ENCODE measurements at regions not wholly inside any gene's neighbourhood (a gene's known extent, or its start where the extent isn't known, plus 50 kb on each side); places are given as distances from the start of the nearest gene placed in this dataset.

DNA sequence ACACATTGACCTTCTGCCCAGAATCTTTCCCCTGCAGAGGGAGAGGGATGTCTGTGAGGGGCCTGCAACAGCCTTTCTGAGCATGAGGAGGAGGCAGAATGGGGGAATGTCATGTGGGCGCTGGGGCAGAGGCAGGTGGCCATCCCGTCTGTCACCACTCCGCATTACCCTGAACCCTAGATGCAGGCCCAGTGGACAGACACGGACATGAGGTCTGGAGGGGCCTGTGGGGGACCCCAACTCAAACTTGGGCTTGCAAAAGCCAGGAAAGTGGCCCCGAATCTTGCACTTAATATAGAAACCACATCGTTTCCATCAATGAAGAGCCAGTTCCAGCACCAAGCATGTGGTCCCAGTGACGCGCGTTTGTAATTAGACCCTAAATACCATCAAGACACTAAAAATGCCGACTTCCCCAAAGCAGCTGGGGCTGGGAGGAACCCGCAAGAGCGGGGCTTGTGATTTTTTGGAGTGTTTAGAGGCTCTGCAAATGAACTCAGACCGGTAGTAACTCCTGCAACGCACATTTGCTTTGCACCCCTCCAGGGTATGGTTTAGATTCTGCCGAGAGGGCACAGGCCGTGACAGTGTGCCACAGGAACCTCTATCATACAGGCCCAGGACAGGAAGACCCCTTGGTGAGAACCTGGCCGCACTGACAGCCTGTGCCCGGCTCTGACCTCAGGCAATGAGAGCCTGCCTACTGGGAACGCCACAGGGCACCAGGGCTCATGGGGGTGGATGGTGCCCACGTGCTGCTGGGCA lies 109.3 kb downstream of the CTTN start:
- no peak for TF ChIP-seq EZH2 (IDR thresholded peaks at IDR 0.05; ENCODE audit: borderline replicate concordance)
- no peak for TF ChIP-seq EZH2phosphoT487 (IDR thresholded peaks at IDR 0.05; ENCODE audit: low read depth, severe bottlenecking, unreplicated experiment)
- TF ChIP-seq, protein P1, sequence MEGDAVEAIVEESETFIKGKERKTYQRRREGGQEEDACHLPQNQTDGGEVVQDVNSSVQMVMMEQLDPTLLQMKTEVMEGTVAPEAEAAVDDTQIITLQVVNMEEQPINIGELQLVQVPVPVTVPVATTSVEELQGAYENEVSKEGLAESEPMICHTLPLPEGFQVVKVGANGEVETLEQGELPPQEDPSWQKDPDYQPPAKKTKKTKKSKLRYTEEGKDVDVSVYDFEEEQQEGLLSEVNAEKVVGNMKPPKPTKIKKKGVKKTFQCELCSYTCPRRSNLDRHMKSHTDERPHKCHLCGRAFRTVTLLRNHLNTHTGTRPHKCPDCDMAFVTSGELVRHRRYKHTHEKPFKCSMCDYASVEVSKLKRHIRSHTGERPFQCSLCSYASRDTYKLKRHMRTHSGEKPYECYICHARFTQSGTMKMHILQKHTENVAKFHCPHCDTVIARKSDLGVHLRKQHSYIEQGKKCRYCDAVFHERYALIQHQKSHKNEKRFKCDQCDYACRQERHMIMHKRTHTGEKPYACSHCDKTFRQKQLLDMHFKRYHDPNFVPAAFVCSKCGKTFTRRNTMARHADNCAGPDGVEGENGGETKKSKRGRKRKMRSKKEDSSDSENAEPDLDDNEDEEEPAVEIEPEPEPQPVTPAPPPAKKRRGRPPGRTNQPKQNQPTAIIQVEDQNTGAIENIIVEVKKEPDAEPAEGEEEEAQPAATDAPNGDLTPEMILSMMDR (IDR thresholded peaks at IDR 0.05; ENCODE audit: poor library complexity) = no peak
- Histone ChIP-seq H3K36me3 (replicated peaks; ENCODE audit: insufficient read depth, low read depth) (no peaks in the 10 kb centered on the region), H2AFZ (no peak overlapping the region), H3K27me3 (no peaks in the 10 kb centered on the region), H3K9me3 (ENCODE audit: low read depth) (peaks cover 5% of the 10 kb centered on the region), H3K4me2 (no peak overlapping the region), H3K4me1 (ENCODE audit: insufficient read depth) (no peaks in the 10 kb centered on the region), H3K27ac (no peak overlapping the region), H3K4me3 (no peak overlapping the region), H3K79me2 (no peaks in the 10 kb centered on the region), H3K9me2 (replicated peaks; ENCODE audit: insufficient read depth) (no peaks in the 10 kb centered on the region), H4K20me1 (ENCODE audit: insufficient read depth, poor library complexity, severe bottlenecking) (no peaks in the 10 kb centered on the region)
- WGBS (ENCODE audit: low lambda C conversion rate, missing lambda C conversion rate) = 90% methylated on average over 20 of the region's 20 CpGs
- no peak for DNase-seq (ENCODE audit: low spot score)

DNA sequence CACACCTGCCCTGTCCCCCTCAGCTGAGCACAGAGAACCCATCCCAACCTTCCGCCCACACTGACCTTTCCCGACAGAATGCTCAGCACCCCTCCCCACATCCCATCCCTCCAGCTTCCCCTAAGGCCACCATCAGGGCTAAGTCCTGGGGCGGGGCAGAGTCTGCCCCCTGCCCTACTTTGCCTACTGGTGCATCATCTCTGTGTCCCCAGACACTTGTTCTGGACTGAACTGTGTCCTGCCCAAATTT lies 109.8 kb downstream of the CTTN start:
- Histone ChIP-seq H3K4me2 (no peak overlapping the region), H3K4me1 (ENCODE audit: insufficient read depth) (no peaks in the 10 kb centered on the region), H3K79me2 (no peaks in the 10 kb centered on the region), H3K9me3 (ENCODE audit: low read depth) (peaks cover 7% of the 10 kb centered on the region), H2AFZ (no peak overlapping the region), H3K9me2 (replicated peaks; ENCODE audit: insufficient read depth) (no peaks in the 10 kb centered on the region), H3K36me3 (replicated peaks; ENCODE audit: insufficient read depth, low read depth) (no peaks in the 10 kb centered on the region), H3K27me3 (no peaks in the 10 kb centered on the region), H3K27ac (no peak overlapping the region), H4K20me1 (ENCODE audit: insufficient read depth, poor library complexity, severe bottlenecking) (no peaks in the 10 kb centered on the region), H3K4me3 (no peak overlapping the region)
- TF ChIP-seq EZH2phosphoT487 (IDR thresholded peaks at IDR 0.05; ENCODE audit: low read depth, severe bottlenecking, unreplicated experiment) (no peak), EZH2 (IDR thresholded peaks at IDR 0.05; ENCODE audit: borderline replicate concordance) (no peak)
- TF ChIP-seq, protein P1 (IDR thresholded peaks at IDR 0.05; ENCODE audit: poor library complexity) = no peak
- DNase-seq (ENCODE audit: low spot score) = no peak
- 88% methylated on average over 3 of the region's 3 CpGs for WGBS (ENCODE audit: low lambda C conversion rate, missing lambda C conversion rate)

- Histone ChIP-seq H3K27ac (no peak overlapping the region), H2AFZ (no peak overlapping the region), H3K4me2 (no peak overlapping the region)
These were observed 111.1 kb downstream of the CTTN start for GRCh38 chr11:70509476-70509875.

More at GRCh38 chr11:70509476-70509875, 111.1 kb downstream of the CTTN start:
- peaks cover 7% of the 10 kb centered on the region for H3K9me3 ChIP-seq (ENCODE audit: low read depth)
- no peaks in the 10 kb centered on the region for H3K36me3 ChIP-seq (replicated peaks; ENCODE audit: insufficient read depth, low read depth)
- H3K27me3 ChIP-seq = no peaks in the 10 kb centered on the region
- TF ChIP-seq, protein P1 (IDR thresholded peaks at IDR 0.05; ENCODE audit: poor library complexity) = no peak
- TF ChIP-seq EZH2phosphoT487 (IDR thresholded peaks at IDR 0.05; ENCODE audit: low read depth, severe bottlenecking, unreplicated experiment) = no peak
- H3K9me2 ChIP-seq (replicated peaks; ENCODE audit: insufficient read depth) = no peaks in the 10 kb centered on the region
- no peaks in the 10 kb centered on the region for H4K20me1 ChIP-seq (ENCODE audit: insufficient read depth, poor library complexity, severe bottlenecking)
- DNase-seq (ENCODE audit: low spot score) = no peak
- no peaks in the 10 kb centered on the region for H3K79me2 ChIP-seq
- H3K4me3 ChIP-seq = no peak overlapping the region
- WGBS (ENCODE audit: low lambda C conversion rate, missing lambda C conversion rate) = 79% methylated on average over 8 of the region's 8 CpGs
- H3K4me1 ChIP-seq (ENCODE audit: insufficient read depth) = no peaks in the 10 kb centered on the region
